ENCODE measurements at regions not wholly inside any gene's neighbourhood (a gene's known extent, or its start where the extent isn't known, plus 50 kb on each side); places are given as distances from the start of the nearest gene placed in this dataset.
"Not testable (repeated sequence)": the region's sequence is repeated elsewhere in the genome, so short reads cannot be mapped to it uniquely, and the experiment has no call there.

GRCh38 chr6:60891606-60892005 is 1394.4 kb downstream of the KHDRBS2 start:
- ChIA-PET CTCF (no interaction called here), RAD21 (ENCODE audit: low non-redundant PET in 1 of 2, low total read pairs in 2 of 2, uncharacterized antibody in 2 of 2, unreplicated experiment in 2 of 2) (no interaction called here), POLR2A (no interaction called here)
- H3K36me3 ChIP-seq (ENCODE audit: control insufficient read depth in 1 of 2, insufficient read depth in 2 of 2, low read length in 2 of 2): no peaks in the 10 kb centered on the region
- H4K20me1 ChIP-seq (ENCODE audit: insufficient read depth): no peaks in the 10 kb centered on the region
- intact Hi-C loops (cut with micrococcal nuclease): no loop called here
- no peaks in the 10 kb centered on the region for H3K9me2 ChIP-seq (ENCODE audit: insufficient read depth)
- H3K9ac ChIP-seq (ENCODE audit: low read length): no peak overlapping the region
- no peaks in the 10 kb centered on the region for H3K4me1 ChIP-seq (ENCODE audit: control insufficient read depth in 1 of 2, insufficient read depth in 2 of 2, low read length in 2 of 2)
- no peaks in the 10 kb centered on the region for H3K9me3 ChIP-seq (ENCODE audit: control insufficient read depth in 1 of 2, insufficient read depth in 1 of 2, low read depth in 1 of 2, low read length in 2 of 2)
- H3K79me2 ChIP-seq (ENCODE audit: insufficient read depth, low read length): no peaks in the 10 kb centered on the region
- no peaks in the 10 kb centered on the region for H3K27me3 ChIP-seq (ENCODE audit: insufficient read depth, low read length)
- no peak overlapping the region for H3K4me3 ChIP-seq (replicated peaks in 1 of 2; ENCODE audit: low read depth in 1 of 2, low read length in 2 of 2)
- no peak for ATAC-seq
- TF ChIP-seq FOSL1 (IDR thresholded peaks at IDR 0.05; ENCODE audit: low read depth): no peak
- TF ChIP-seq YY1 (IDR thresholded peaks at IDR 0.05; ENCODE audit: extremely low read depth, insufficient replicate concordance, low read depth, low read length): no peak
- no peak for TF ChIP-seq POLR2AphosphoS5 (IDR thresholded peaks at IDR 0.05; ENCODE audit: low read depth, low read length)
- TF ChIP-seq EZH2 (IDR thresholded peaks at IDR 0.05): no peak
- TF ChIP-seq SP1 (IDR thresholded peaks at IDR 0.05; ENCODE audit: low read depth): no peak
- TF ChIP-seq CBX3 (IDR thresholded peaks at IDR 0.05; ENCODE audit: low read depth): no peak
- no peak for TF ChIP-seq REST (IDR thresholded peaks at IDR 0.05; ENCODE audit: low read depth)
- TF ChIP-seq ZFX (IDR thresholded peaks at IDR 0.05): no peak
- no peak for TF ChIP-seq ZNF274 (IDR thresholded peaks at IDR 0.05; ENCODE audit: low read depth, low read length)
- no peak overlapping the region for H3K27ac ChIP-seq (ENCODE audit: low read depth, low read length)
- H2AFZ ChIP-seq (ENCODE audit: low read depth, low read length, poor library complexity, severe bottlenecking): no peak overlapping the region
- BruUV-seq (replicated peaks): no TSS peak
- no peak for DNase-seq (ENCODE audit: low read depth, low spot score)
- no peak overlapping the region for H3K4me2 ChIP-seq (ENCODE audit: low read length)

- H3K36me3 ChIP-seq (ENCODE audit: control insufficient read depth in 1 of 2, insufficient read depth in 2 of 2, low read length in 2 of 2); RAD21 ChIA-PET (ENCODE audit: low non-redundant PET in 1 of 2, low total read pairs in 2 of 2, uncharacterized antibody in 2 of 2, unreplicated experiment in 2 of 2); H3K9ac ChIP-seq (ENCODE audit: low read length); H3K27ac ChIP-seq (ENCODE audit: low read depth, low read length); H3K4me1 ChIP-seq (ENCODE audit: control insufficient read depth in 1 of 2, insufficient read depth in 2 of 2, low read length in 2 of 2); H3K9me3 ChIP-seq (ENCODE audit: control insufficient read depth in 1 of 2, insufficient read depth in 1 of 2, low read depth in 1 of 2, low read length in 2 of 2); H3K4me3 ChIP-seq (replicated peaks in 1 of 2; ENCODE audit: low read depth in 1 of 2, low read length in 2 of 2); DNase-seq (ENCODE audit: low read depth, low spot score); BruUV-seq (replicated peaks); CTCF ChIA-PET; H3K79me2 ChIP-seq (ENCODE audit: insufficient read depth, low read length); H3K27me3 ChIP-seq (ENCODE audit: insufficient read depth, low read length); ATAC-seq; H3K4me2 ChIP-seq (ENCODE audit: low read length); H3K9me2 ChIP-seq (ENCODE audit: insufficient read depth); intact Hi-C loops (cut with micrococcal nuclease); H4K20me1 ChIP-seq (ENCODE audit: insufficient read depth); POLR2A ChIA-PET; H2AFZ ChIP-seq (ENCODE audit: low read depth, low read length, poor library complexity, severe bottlenecking): not testable (repeated sequence)
These were observed 1408.6 kb downstream of the KHDRBS2 start for GRCh38 chr6:60877396-60877795.

- H3K4me2 ChIP-seq (ENCODE audit: low read length); ATAC-seq; DNase-seq (ENCODE audit: low read depth, low spot score); H2AFZ ChIP-seq (ENCODE audit: low read depth, low read length, poor library complexity, severe bottlenecking); CTCF ChIA-PET; RAD21 ChIA-PET (ENCODE audit: low non-redundant PET in 1 of 2, low total read pairs in 2 of 2, uncharacterized antibody in 2 of 2, unreplicated experiment in 2 of 2); H3K9me2 ChIP-seq (ENCODE audit: insufficient read depth); H3K4me1 ChIP-seq (ENCODE audit: control insufficient read depth in 1 of 2, insufficient read depth in 2 of 2, low read length in 2 of 2); intact Hi-C loops (cut with micrococcal nuclease); H3K36me3 ChIP-seq (ENCODE audit: control insufficient read depth in 1 of 2, insufficient read depth in 2 of 2, low read length in 2 of 2); BruUV-seq (replicated peaks); H4K20me1 ChIP-seq (ENCODE audit: insufficient read depth); H3K4me3 ChIP-seq (replicated peaks in 1 of 2; ENCODE audit: low read depth in 1 of 2, low read length in 2 of 2); H3K9ac ChIP-seq (ENCODE audit: low read length); H3K9me3 ChIP-seq (ENCODE audit: control insufficient read depth in 1 of 2, insufficient read depth in 1 of 2, low read depth in 1 of 2, low read length in 2 of 2); POLR2A ChIA-PET; H3K27me3 ChIP-seq (ENCODE audit: insufficient read depth, low read length); H3K79me2 ChIP-seq (ENCODE audit: insufficient read depth, low read length); H3K27ac ChIP-seq (ENCODE audit: low read depth, low read length): not testable (repeated sequence)
These were observed 1415.2 kb downstream of the KHDRBS2 start for GRCh38 chr6:60870779-60871178.

All from HCT116 (cell line).